Endometrial microvascular endothelial cells (primary cell): ENCODE measurements at regions not wholly inside any gene's neighbourhood (a gene's known extent, or its start where the extent isn't known, plus 50 kb on each side); places are given as distances from the start of the nearest gene placed in this dataset.

Experiments used
- in situ Hi-C: cut with HindIII; loops from 2 replicates; pipeline ENCODE4 v1.10.0; 2017; ENCODE audit warnings: low sequenced_read_pairs, low pct_unique_long_range_greater_than_20kb; ENCODE audit errors: inconsistent ontology term

DNA sequence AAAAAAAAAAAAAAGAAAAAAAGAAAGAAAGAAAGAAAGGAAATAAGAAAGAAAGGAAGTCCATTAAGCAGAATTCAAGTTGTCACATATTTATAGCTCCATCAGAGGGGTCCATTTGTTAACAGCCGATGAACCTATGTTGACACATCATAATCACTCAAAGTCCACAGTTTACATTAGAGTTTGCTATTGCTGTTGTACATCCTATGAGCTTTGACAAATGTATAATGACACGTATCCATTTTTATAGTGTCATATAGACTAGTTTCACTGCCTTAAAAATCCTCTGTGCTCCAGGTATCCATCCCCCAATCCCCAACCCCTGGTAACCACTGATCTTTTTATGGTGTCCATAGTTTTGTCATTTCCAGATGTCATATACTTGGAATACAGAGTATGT, 335.2 kb downstream of the RND3 start:
- in situ Hi-C loops: no loop called here

DNA sequence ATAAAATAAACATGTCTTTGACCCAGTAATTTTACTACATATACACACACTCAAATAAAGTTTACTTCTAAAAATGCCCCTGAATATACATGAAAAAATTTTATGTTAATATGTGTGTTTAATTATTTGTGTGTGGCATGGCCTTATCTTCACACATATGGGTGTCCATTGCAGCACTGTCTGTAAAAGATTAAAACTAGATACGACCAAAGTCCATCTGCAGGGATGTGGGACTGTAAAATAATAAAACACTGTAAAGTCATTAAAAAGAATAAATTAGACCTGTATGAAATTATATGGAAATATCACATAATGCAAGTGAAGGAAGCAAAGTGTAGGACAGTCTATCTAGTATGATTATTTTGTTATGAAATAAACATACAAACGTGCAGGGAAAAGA, 337.3 kb downstream of the RND3 start:
- in situ Hi-C loops: no loop called here

DNA sequence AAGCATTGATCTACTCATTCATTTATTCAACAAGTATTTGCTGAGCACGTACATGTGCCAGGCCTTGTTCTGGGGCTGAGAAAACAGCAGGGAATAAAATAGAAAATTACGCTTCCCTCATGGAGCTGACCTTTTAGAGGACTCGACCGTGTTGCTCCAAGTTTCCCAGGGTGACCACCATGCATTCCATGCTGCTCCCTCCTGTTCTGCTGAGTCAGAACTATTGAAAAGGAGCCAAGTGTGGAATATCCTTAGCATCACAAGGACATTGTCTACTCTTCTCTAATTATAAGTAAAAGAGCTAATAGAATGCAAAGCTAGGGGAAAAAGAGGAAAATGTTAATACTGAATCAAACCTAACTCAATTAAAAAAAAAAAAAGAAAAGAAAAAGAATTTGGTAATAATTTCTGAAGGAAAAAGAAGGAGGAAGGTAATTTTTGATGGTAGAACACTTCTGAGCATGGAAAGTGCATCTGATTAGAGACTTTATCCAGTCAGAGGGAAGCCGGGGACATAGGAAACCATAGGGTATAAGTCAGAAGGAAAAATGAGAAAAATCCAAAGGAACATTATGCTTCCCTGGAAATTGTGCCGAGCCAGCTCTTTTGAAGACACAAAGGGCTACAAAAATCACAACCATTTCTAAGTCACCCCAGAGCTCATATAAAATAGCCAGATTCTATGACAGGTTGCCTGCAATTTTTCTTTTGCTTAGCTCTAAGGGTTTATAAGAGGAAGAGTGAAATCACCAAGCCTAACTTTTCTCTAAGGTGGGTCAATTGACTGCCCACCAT, 339.4 kb downstream of the RND3 start:
- in situ Hi-C loops: no loop called here

DNA sequence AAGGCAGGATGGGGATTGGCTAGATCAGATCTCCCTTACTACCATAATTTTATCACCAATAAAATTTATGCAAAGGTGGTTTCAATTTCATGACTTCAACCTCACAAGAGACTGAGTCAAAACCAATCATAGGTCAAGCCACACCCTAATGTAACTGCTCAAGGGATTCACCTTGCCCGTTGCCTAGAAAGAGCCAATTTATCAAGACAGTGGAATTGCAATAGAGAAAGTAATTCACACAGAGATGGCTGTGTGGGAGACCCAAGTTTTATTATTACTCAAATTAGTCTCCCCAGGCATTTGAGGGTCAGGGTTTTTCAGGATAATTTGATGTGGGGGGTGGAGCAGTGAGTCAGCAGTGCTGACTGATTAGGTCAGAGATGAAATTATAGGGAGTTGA, 340.6 kb downstream of the RND3 start:
- in situ Hi-C loops: no loop called here

DNA sequence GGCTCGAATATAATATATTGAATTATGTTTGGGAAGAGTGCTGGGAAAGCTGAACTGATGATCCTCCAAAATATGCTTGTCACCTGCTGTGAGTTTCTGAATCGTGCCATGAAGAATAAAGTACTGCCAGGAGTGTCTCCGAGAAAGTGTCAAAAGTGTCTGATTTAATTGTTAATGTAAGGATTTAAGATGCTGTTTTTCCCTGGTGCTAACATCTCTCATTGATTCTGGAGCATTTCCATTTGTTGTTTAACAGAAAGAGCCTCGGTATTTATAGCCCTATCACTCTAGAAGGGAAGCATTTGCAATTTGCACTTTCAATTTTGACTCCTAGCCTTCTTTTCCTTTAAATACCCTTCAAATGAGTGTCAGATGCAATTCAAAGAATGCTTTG, 342.2 kb downstream of the RND3 start:
- in situ Hi-C loops: no loop called here

DNA sequence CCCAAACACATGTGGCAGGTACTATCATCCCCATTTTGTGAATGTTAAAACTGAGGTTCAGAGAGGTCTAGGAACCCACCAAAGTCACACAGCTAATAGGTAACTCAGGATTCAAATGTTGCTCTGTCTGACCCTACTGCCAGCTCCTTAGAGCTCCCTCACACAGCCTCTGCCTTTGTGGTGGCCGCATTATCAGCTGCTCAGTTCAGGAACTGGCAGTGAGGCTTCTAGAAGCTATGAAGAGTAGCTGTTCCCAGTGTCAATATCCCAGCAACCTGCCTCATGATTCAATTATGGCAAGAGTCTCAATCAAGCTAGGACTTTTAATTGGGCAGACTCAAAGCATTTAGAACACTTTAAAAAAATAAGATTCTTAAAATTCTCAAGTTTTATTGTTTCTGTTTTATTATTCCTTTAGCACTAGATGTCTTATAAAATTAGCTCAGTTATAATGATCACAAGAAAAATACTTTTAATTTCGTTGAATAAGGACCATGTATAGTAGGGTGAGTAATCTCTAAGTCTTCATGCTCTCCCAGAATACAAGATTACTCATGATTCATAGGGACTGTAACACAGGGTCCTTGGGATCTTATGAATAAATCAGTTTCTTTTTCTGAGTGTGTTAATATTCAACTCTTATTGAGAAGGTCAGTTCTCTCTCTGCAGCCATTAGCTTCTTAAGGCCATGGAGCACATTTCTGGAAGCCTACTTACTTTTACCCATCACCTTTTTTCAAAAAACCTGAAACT, 342.7 kb downstream of the RND3 start:
- in situ Hi-C loops: no loop called here

DNA sequence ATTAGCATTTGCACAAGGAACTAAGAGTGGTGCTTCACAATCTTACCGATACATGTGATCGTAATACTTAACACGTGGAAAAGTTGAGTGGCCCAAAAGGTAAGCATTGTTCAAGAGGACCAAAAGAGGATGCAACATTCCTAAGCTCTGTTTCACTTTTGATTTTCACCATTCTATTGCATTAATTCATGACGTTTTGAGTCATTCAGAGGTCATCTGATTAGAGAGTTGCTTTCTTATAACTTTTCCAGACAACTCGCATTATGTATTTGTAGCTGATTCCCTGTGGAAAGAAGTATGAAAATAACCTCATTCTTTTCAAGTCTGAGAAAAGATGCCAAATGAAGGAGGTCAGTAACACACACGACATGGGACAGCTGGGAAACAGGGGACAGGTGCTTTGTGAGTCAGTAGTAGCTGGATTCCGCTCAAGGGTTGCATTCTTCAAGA, 344.4 kb downstream of the RND3 start:
- in situ Hi-C loops: no loop called here

DNA sequence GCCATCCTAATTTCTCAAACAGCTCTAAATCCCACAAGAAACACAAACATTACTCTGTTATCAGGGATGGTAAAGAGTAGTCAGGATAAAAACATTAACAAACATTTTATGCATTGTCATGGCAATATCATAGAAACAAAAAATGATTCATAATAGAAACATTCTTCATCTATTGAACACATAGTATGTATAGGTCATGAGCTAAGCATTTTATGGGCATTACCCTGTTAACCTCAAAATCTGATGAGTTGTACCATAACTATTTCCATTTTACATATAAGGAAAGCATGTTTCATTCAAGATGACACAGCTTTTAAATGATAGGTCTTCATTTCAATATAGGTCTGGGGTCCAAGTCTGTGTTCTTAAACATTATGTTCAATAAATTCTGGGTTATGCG, 344.9 kb downstream of the RND3 start:
- in situ Hi-C loops: no loop called here

DNA sequence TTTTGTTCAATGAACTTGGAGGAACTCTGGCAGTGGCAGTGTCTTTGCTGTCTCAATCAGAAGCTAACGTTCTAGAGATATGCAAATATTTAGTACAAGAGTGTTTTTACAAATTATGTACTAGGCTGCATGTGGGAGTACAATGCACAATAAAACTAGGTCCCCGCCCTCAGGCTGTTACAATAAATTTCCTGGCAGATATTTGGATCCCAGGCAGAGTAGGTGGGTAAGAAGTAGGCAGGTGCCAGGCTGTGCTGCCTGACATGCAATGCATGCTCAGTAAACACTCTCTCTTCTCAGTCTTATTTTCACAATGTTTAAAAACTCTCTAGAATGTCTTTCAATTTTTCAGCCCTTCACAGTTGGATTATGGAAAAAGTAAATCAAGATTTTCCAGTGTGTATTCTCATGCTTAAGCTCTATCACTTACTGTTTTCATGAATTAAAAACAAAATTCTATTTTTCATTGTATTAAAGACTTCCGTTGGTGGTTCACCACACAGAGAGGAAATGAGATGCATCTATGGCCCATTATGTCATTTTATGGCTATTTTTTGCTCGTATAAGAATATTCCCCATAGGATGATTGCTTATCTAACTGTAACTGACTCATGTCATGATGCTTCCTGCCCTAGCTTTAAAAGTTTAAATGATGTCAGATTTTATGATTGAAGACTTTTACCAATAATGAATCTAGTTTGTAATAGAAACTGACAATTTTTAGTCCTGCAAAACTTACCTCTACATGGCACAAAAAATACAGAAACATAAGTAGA, 346.1 kb downstream of the RND3 start:
- in situ Hi-C loops: no loop called here

DNA sequence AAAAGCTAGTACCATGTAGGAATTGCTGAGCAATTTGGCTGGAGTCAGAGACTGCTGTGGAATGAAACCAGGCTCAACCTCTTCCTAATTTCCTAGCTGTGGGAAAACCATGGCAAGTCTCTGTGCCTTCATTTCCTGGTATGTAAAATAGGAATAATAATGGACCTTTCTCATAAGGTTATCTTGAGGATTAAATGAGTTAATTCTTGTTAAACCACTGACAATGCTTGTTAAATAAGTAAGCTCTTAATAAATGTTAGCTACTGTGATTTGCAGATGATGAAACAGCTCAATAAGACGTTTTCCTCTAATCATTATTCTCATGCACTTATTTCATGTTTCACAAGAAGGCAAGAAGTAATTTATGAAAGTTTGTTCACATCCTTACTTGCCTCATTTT, 346.7 kb downstream of the RND3 start:
- in situ Hi-C loops: no loop called here

DNA sequence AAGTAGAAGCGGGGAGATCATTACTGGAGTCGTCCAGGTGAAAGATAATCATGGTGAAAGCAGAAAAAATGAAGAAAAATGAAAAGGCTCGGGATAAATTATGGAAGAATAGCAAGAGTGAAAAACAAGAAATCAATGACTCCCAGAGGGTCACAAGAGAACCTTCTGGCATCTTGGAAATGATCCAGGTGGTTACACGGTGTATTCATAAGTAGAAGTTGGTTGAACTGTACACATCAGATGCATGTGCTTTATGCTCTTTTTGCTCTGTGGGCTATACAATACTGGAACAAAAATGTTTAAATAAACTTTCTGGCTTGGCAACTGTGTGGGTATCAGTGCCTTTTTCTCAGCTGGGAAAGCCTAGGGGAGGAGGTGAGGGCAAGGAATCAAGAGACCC, 348.9 kb downstream of the RND3 start:
- in situ Hi-C loops: no loop called here

DNA sequence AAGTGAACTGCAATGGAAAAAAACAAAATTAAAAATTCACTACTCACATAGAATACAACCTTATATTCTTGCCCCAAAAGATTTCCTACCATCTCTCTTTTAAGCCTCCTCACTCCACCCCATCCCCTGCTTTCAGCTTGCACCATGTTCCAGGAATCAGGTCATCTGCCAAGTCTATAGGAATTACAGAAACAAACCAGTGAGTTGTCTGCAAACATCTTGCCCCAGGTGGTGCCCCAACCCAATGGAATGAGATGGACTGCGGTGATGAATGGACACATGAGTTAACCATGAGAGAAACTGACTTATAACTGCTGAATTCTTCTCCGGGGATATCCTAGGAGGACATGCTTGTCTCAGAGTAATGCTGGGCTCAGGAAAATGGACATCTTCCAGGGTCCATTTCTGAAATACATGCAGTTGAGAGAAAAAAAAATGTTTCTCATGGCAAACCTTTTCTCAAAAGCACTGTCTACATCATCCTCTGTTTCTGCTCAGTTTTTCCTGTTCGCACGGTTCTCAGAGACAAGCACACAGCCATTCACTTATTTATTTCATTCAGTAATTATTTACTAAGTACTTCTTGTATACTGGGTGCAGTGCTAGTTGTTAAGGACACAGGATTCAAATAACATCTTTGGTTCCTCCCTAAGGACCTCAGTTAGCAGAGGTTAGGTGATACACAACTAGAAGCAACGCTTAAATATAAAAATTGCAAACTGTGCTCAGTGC, 350.0 kb downstream of the RND3 start:
- in situ Hi-C loops: no loop called here

DNA sequence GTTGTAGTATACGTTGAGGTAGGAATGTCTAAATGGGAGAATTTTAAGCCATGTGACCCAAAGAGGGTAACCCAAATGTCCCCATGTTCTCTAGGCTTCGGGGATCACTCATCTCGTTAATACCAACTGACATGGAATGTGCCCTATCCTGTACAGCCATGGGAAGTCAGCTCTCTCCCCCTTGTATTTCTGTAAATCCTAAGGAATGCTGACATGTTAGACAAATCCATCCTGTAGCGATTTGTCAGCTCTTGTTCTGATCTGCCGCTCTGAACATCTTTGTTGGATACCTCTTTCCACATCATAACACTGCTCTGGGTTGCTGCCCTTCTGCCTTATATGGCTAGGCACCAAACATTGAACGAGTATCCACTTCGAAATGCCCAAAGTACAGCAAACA, 350.6 kb downstream of the RND3 start:
- in situ Hi-C loops: no loop called here

DNA sequence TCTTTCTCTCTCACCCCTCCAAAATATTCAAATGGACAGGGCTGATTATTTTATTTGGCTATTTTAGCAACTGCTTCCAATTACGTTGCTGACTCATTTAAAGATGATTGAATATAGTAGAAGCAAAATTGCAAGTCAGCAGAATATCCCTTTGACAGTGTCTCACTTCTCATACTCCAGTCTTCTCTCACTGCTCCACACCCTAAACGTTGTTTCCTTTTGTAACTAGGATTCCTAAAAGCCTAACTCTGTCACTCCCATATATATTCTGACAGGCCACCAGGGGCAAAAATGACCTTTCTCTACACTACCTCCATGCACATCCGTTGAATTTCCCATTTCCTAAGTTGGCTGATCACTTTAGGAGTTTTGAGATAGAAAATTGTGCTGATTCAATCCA, 351.1 kb downstream of the RND3 start:
- in situ Hi-C loops: no loop called here

DNA sequence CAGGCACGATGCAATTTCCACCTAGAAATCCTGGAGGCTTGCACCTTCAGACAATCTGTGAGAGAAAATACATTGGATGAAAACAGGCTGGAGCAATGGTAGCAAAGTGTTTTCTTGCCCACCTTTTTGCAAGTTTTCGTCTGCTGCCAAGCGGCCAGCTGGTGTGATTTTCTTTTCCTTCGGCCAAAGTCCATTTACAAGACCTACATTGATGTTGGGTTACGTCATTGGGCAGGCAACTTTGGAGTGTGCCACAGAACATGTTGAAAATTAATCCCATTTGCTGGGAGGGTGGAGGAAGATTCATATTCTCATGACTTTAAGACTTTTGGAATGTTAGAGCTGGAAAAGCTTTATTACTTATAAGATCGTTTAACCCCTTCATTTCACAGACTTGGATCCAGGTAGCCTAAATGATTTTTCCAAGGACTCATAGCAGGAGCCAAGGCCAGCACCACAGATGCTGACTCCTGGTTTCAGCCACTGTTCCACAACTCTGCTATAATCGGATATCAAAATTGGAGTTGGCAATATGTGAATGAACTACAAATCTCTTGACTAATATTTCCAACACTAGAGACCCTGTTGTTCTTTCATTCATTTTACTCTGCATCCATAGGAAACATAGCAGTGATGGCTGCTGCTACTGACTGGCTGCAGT, 352.1 kb downstream of the RND3 start:
- in situ Hi-C loops: no loop called here

DNA sequence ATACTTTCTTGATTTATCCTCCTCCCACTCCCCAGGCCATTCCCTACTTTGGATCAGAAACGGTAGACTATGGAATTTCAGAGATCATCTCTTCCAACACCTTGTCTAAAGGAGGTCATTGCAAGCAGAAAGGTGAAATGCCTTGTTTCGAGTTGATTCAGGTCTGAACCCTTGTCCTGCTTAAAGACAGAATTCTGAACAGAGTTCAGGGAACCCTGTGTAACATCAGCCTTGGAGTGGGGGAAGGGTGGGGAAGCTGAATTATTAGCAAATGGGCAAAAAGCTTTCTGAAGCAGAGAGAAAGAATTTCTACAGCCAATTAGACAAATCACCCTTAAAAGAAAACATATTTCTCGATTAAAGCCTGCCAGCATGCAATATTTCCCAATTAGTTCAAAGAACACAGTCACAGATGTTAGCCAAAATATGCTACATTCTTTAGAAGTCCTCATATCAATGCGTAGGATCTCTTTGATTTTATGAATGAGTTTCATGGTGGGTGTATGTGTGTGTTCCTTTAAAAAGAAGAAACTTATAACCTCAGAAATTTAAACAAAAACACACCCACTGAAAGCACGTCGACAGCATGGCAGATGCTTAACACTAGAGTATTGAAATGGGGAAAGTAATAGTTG, 353.1 kb downstream of the RND3 start:
- in situ Hi-C loops: no loop called here

DNA sequence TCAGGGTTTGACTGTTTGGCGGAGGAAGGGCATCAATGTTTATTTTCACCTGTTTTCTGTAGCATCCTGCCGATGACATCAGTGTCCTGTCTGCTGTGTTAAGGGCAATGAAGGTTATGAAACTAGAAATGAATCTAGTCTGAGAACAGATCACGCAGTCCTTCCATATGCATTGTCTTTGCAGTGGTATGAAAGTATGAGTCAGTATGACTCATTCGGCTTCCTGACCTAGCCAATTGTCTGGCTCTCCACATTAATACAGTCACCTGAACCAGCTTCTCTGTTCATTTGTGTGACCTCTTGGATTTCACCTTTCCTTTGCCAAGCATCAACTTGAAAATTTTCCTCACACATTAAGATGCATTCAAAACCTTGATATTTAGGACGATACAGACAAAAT, 353.8 kb downstream of the RND3 start:
- in situ Hi-C loops: no loop called here

DNA sequence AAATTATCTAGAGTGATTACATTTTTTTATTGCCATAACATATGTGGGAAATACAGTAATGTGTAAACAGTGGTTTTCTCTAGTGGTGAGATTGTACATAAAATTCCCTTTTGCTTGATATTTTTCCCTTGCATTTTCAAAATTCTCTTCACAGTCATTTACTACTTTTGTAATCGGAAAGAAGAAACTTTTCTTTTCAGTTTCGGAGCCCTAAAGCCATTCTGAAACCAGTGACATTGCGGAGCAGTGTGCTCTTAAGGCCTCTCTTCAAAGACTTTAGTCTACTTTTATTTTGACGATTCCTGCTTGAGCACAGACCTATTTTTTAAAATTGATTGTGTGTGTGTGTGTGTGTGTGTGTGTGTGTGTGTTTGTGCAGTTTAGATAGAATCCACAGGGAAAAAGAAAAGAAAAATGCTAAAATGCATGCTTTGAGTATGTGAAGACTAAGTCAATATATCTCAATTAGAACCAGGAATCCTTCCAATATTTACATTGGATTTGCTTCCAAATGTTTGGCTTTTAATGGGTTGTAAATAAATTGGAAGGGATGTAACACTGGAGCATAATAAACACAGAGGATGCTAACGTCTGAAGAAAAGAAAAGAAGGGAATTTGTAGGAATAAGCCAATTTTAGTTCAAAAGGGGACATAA, 357.4 kb downstream of the RND3 start:
- in situ Hi-C loops: no loop called here
